ENCODE measurements at regions not wholly inside any gene's neighbourhood (a gene's known extent, or its start where the extent isn't known, plus 50 kb on each side); places are given as distances from the start of the nearest gene placed in this dataset.

- no peak for DNase-seq
- intact Hi-C loops (cut with DNase I; ENCODE audit: low total_unique reads), result no loop called here
- no peaks in the 10 kb centered on the region for H3K9me3 ChIP-seq
- no peak overlapping the region for H3K27ac ChIP-seq
- no peaks in the 10 kb centered on the region for H3K4me1 ChIP-seq
- H3K27me3 ChIP-seq (replicated peaks in 1 of 7), result peaks cover 0 to 1% (median 0%) of the 10 kb centered on the region in 7 donors
- H3K4me3 ChIP-seq, result no peak overlapping the region
- H3K36me3 ChIP-seq, result no peaks in the 10 kb centered on the region
- WGBS, 5 donors, result 78 to 94% (median 89%) methylated on average over 3 of the region's 3 CpGs
- TF ChIP-seq CTCF (IDR thresholded peaks at IDR 0.05 in 8 of 11, conservative IDR thresholded peaks at IDR 0.05 in 3 of 11), result no peak
These were observed 57.7 kb upstream of the PARD3 start for GRCh38 chr10:34872820-34873219.

DNA sequence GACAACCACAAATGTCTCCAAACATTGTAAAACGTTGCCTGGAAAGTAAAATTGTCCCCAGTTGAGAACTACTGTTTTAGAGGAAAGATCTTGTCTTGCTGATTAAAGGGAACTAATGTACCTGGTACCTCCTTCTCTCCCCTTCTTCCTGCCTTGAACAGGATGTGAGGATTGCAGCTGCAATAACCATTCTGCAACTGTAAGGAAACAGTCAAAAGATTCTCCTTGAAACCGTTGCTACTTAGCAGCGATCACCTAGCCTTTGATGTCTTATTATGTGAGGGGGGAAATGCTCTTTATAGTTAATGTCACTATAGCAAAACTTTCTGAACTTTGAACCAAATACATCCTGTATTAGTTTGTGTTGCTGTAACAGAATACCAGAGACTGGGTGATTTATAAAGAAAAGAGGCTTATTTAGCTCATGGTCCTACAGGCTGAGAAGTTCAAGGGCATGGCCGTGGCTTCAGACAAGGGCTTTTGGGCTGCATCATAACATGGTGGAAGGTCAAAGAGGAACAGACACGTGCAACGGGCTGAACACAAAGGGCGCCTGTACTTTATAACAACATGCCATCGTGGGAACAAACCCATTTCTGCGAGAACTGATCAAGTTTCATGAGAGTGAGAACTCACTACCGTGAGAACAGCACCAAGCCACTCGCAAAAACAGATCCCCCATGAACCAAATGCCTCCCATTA is 54.2 kb upstream of the PARD3 start:
- intact Hi-C loops (cut with DNase I; ENCODE audit: low total_unique reads), result no loop called here
- no peak overlapping the region for H3K27ac ChIP-seq
- H3K4me3 ChIP-seq, result no peak overlapping the region
- no peak for DNase-seq
- peaks cover 0 to 6% (median 0%) of the 10 kb centered on the region in 7 donors for H3K27me3 ChIP-seq (replicated peaks in 1 of 7)
- H3K9me3 ChIP-seq, result no peaks in the 10 kb centered on the region
- H3K4me1 ChIP-seq, result no peaks in the 10 kb centered on the region
- 54 to 68% (median 58%) methylated on average over 11 of the region's 11 CpGs for WGBS, 5 donors
- H3K36me3 ChIP-seq, result no peaks in the 10 kb centered on the region
- TF ChIP-seq POLR2A (IDR thresholded peaks at IDR 0.05), result no peak
- no peak for TF ChIP-seq POLR2AphosphoS5 (IDR thresholded peaks at IDR 0.05)
- no peak for TF ChIP-seq CTCF (IDR thresholded peaks at IDR 0.05 in 8 of 11, conservative IDR thresholded peaks at IDR 0.05 in 3 of 11)

- Histone ChIP-seq H3K4me3 (no peak overlapping the region), H3K27ac (no peak overlapping the region), H3K36me3 (no peaks in the 10 kb centered on the region), H3K27me3 (replicated peaks in 1 of 7) (peaks cover 0 to 10% (median 0%) of the 10 kb centered on the region in 7 donors), H3K4me1 (no peaks in the 10 kb centered on the region), H3K9me3 (no peaks in the 10 kb centered on the region)
- TF ChIP-seq POLR2A (IDR thresholded peaks at IDR 0.05), result no peak
- TF ChIP-seq POLR2AphosphoS5 (IDR thresholded peaks at IDR 0.05), result no peak
- TF ChIP-seq CTCF (IDR thresholded peaks at IDR 0.05 in 8 of 11, conservative IDR thresholded peaks at IDR 0.05 in 3 of 11), result no peak
- no peak for DNase-seq
- WGBS, 5 donors, result 84 to 95% (median 90%) methylated on average over 6 of the region's 6 CpGs
- intact Hi-C loops (cut with DNase I; ENCODE audit: low total_unique reads), result no loop called here
These were observed 53.5 kb upstream of the PARD3 start for GRCh38 chr10:34868589-34868988.

GRCh38 chr10:34866848-34867247 is 51.8 kb upstream of the PARD3 start:
- no peak overlapping the region for H3K4me3 ChIP-seq
- no peak for TF ChIP-seq POLR2A (IDR thresholded peaks at IDR 0.05)
- no peak for TF ChIP-seq POLR2AphosphoS5 (IDR thresholded peaks at IDR 0.05)
- TF ChIP-seq CTCF (IDR thresholded peaks at IDR 0.05 in 8 of 11, conservative IDR thresholded peaks at IDR 0.05 in 3 of 11), result no peak
- no peak overlapping the region for H3K27ac ChIP-seq
- DNase-seq, result no peak
- peaks cover 0 to 13% (median 0%) of the 10 kb centered on the region in 7 donors for H3K27me3 ChIP-seq (replicated peaks in 1 of 7)
- no peaks in the 10 kb centered on the region for H3K4me1 ChIP-seq
- no peaks in the 10 kb centered on the region for H3K9me3 ChIP-seq
- no peaks in the 10 kb centered on the region for H3K36me3 ChIP-seq
- WGBS, 5 donors, result 46 to 61% (median 53%) methylated on average over 3 of the region's 3 CpGs
- intact Hi-C loops (cut with DNase I; ENCODE audit: low total_unique reads), result no loop called here

Small RNA genes lying in the stretch of these regions (small RNA-seq; reads per million reads assigned to genes)
- gene RNU6-193P (0 reads per million in 4 donors), gene RNU6-847P (0 reads per million in 4 donors), gene SS18L2P1 (0 reads per million in 4 donors)

Data from spleen (tissue), 11 donors.